IPS-20b (cell line): ENCODE measurements at regions not wholly inside any gene's neighbourhood (a gene's known extent, or its start where the extent isn't known, plus 50 kb on each side); places are given as distances from the start of the nearest gene placed in this dataset.

Experiments used
- H3K27ac ChIP-seq: one replicate; pipeline ENCODE4 v1.5.1; 2013; ENCODE audit warnings: low read length
- H3K27me3 ChIP-seq: 2 replicates; pipeline ENCODE4 v1.6.1; 2013; ENCODE audit warnings: mild to moderate bottlenecking, low read length, inconsistent platforms; ENCODE audit not compliant: insufficient read depth
- H3K36me3 ChIP-seq: 2 replicates; pipeline ENCODE4 v1.6.1; 2013; ENCODE audit warnings: low read depth, mild to moderate bottlenecking, inconsistent platforms, low read length, moderate library complexity; ENCODE audit not compliant: insufficient read depth
- H3K4me1 ChIP-seq: 2 replicates; pipeline ENCODE4 v1.6.1; 2013; ENCODE audit warnings: mild to moderate bottlenecking, control low read depth, inconsistent platforms, low read length, moderate library complexity; ENCODE audit not compliant: insufficient read depth
- H3K4me3 ChIP-seq: 2 replicates; pipeline ENCODE4 v1.5.1; 2013; ENCODE audit warnings: mild to moderate bottlenecking, low read length, inconsistent platforms
- H3K9ac ChIP-seq: 2 replicates; pipeline ENCODE4 v1.6.1; 2013; ENCODE audit warnings: low read depth, mild to moderate bottlenecking, inconsistent platforms, low read length, moderate library complexity
- H3K9me3 ChIP-seq: 2 replicates; pipeline ENCODE4 v1.6.1; 2013; ENCODE audit warnings: mild to moderate bottlenecking, low read depth, low read length, inconsistent platforms; ENCODE audit not compliant: insufficient read depth

- Histone ChIP-seq H3K9ac (no peak overlapping the region), H3K27ac (no peak overlapping the region), H3K36me3 (no peaks in the 10 kb centered on the region), H3K9me3 (no peaks in the 10 kb centered on the region), H3K4me3 (no peak overlapping the region), H3K4me1 (no peaks in the 10 kb centered on the region), H3K27me3 (no peaks in the 10 kb centered on the region)
These were observed 1306.7 kb upstream of the CELF4 start for GRCh38 chr18:38872342-38872741.

GRCh38 chr18:38868757-38869156 is 1303.2 kb upstream of the CELF4 start:
- no peaks in the 10 kb centered on the region for H3K36me3 ChIP-seq
- H3K9ac ChIP-seq, result no peak overlapping the region
- no peaks in the 10 kb centered on the region for H3K9me3 ChIP-seq
- H3K27ac ChIP-seq, result no peak overlapping the region
- H3K27me3 ChIP-seq, result no peaks in the 10 kb centered on the region
- H3K4me3 ChIP-seq, result no peak overlapping the region
- H3K4me1 ChIP-seq, result no peaks in the 10 kb centered on the region

- Histone ChIP-seq H3K9me3 (no peaks in the 10 kb centered on the region), H3K27ac (no peak overlapping the region), H3K36me3 (no peaks in the 10 kb centered on the region), H3K4me1 (no peaks in the 10 kb centered on the region), H3K4me3 (no peak overlapping the region), H3K27me3 (no peaks in the 10 kb centered on the region), H3K9ac (no peak overlapping the region)
These were observed 1302.1 kb upstream of the CELF4 start for GRCh38 chr18:38867680-38868079.

GRCh38 chr18:38851526-38851925 is 1285.9 kb upstream of the CELF4 start:
- Histone ChIP-seq H3K36me3 (no peaks in the 10 kb centered on the region), H3K9me3 (peaks cover 10% of the 10 kb centered on the region; the same call in 1 of the 2 replicates), H3K9ac (no peak overlapping the region), H3K4me3 (no peak overlapping the region), H3K4me1 (no peaks in the 10 kb centered on the region), H3K27me3 (no peaks in the 10 kb centered on the region), H3K27ac (no peak overlapping the region)

- no peaks in the 10 kb centered on the region for H3K27me3 ChIP-seq
- no peak overlapping the region for H3K27ac ChIP-seq
- H3K9ac ChIP-seq, result no peak overlapping the region
- no peak overlapping the region for H3K4me3 ChIP-seq
- H3K4me1 ChIP-seq, result no peaks in the 10 kb centered on the region
- H3K36me3 ChIP-seq, result no peaks in the 10 kb centered on the region
- H3K9me3 ChIP-seq, result no peaks in the 10 kb centered on the region
These were observed 1281.7 kb upstream of the CELF4 start for GRCh38 chr18:38847326-38847725.

- H3K27ac ChIP-seq, result no peak overlapping the region
- H3K9me3 ChIP-seq, result no peaks in the 10 kb centered on the region
- H3K4me1 ChIP-seq, result no peaks in the 10 kb centered on the region
- no peak overlapping the region for H3K4me3 ChIP-seq
- H3K36me3 ChIP-seq, result no peaks in the 10 kb centered on the region
- no peaks in the 10 kb centered on the region for H3K27me3 ChIP-seq
- no peak overlapping the region for H3K9ac ChIP-seq
These were observed 1277.7 kb upstream of the CELF4 start for GRCh38 chr18:38843291-38843690.

- Histone ChIP-seq H3K9me3 (peaks cover 4% of the 10 kb centered on the region), H3K4me1 (no peaks in the 10 kb centered on the region), H3K9ac (no peak overlapping the region), H3K27me3 (no peaks in the 10 kb centered on the region), H3K4me3 (no peak overlapping the region), H3K27ac (no peak overlapping the region), H3K36me3 (no peaks in the 10 kb centered on the region)
These were observed 1260.6 kb upstream of the CELF4 start for GRCh38 chr18:38826247-38826646.

- no peaks in the 10 kb centered on the region for H3K27me3 ChIP-seq
- H3K36me3 ChIP-seq, result no peaks in the 10 kb centered on the region
- no peak overlapping the region for H3K9ac ChIP-seq
- no peaks in the 10 kb centered on the region; the same call in 1 of the 2 replicates for H3K4me1 ChIP-seq
- H3K4me3 ChIP-seq, result no peak overlapping the region
- peaks cover 5% of the 10 kb centered on the region; the same call in 1 of the 2 replicates for H3K9me3 ChIP-seq
- H3K27ac ChIP-seq, result no peak overlapping the region
These were observed 1245.6 kb upstream of the CELF4 start for GRCh38 chr18:38811209-38811608.

- Histone ChIP-seq H3K4me3 (no peak overlapping the region), H3K9ac (no peak overlapping the region), H3K4me1 (peaks cover under 1% of the 10 kb centered on the region; the same call in 1 of the 2 replicates), H3K27me3 (no peaks in the 10 kb centered on the region), H3K36me3 (no peaks in the 10 kb centered on the region), H3K27ac (no peak overlapping the region), H3K9me3 (peaks cover 3% of the 10 kb centered on the region; the same call in 1 of the 2 replicates)
These were observed 1245.2 kb upstream of the CELF4 start for GRCh38 chr18:38810789-38811188.

GRCh38 chr18:38807915-38808314 is 1242.3 kb upstream of the CELF4 start:
- Histone ChIP-seq H3K27me3 (no peaks in the 10 kb centered on the region), H3K4me1 (peaks cover 5% of the 10 kb centered on the region; the same call in 1 of the 2 replicates), H3K27ac (no peak overlapping the region), H3K9ac (no peak overlapping the region), H3K36me3 (no peaks in the 10 kb centered on the region), H3K9me3 (no peaks in the 10 kb centered on the region), H3K4me3 (no peak overlapping the region)

GRCh38 chr18:38805256-38805655 is 1239.7 kb upstream of the CELF4 start:
- H3K4me1 ChIP-seq, result peaks cover 7% of the 10 kb centered on the region; the same call in 1 of the 2 replicates
- H3K36me3 ChIP-seq, result no peaks in the 10 kb centered on the region
- no peak overlapping the region for H3K9ac ChIP-seq
- no peaks in the 10 kb centered on the region for H3K9me3 ChIP-seq
- no peak overlapping the region for H3K27ac ChIP-seq
- no peak overlapping the region for H3K4me3 ChIP-seq
- no peaks in the 10 kb centered on the region for H3K27me3 ChIP-seq

- H3K9me3 ChIP-seq, result peaks cover 6% of the 10 kb centered on the region; the same call in 1 of the 2 replicates
- peaks cover 7% of the 10 kb centered on the region; the same call in 1 of the 2 replicates for H3K4me1 ChIP-seq
- H3K36me3 ChIP-seq, result no peaks in the 10 kb centered on the region
- no peaks in the 10 kb centered on the region for H3K27me3 ChIP-seq
- H3K9ac ChIP-seq, result no peak overlapping the region
- H3K4me3 ChIP-seq, result no peak overlapping the region
- H3K27ac ChIP-seq, result no peak overlapping the region
These were observed 1236.0 kb upstream of the CELF4 start for GRCh38 chr18:38801640-38802039.
